ENCODE measurements at regions not wholly inside any gene's neighbourhood (a gene's known extent, or its start where the extent isn't known, plus 50 kb on each side); places are given as distances from the start of the nearest gene placed in this dataset.
A peak's percentile ranks its signal among the peaks of the same experiment; 100 is the strongest.
"Not testable (repeated sequence)": the region's sequence is repeated elsewhere in the genome, so short reads cannot be mapped to it uniquely, and the experiment has no call there.

DNA sequence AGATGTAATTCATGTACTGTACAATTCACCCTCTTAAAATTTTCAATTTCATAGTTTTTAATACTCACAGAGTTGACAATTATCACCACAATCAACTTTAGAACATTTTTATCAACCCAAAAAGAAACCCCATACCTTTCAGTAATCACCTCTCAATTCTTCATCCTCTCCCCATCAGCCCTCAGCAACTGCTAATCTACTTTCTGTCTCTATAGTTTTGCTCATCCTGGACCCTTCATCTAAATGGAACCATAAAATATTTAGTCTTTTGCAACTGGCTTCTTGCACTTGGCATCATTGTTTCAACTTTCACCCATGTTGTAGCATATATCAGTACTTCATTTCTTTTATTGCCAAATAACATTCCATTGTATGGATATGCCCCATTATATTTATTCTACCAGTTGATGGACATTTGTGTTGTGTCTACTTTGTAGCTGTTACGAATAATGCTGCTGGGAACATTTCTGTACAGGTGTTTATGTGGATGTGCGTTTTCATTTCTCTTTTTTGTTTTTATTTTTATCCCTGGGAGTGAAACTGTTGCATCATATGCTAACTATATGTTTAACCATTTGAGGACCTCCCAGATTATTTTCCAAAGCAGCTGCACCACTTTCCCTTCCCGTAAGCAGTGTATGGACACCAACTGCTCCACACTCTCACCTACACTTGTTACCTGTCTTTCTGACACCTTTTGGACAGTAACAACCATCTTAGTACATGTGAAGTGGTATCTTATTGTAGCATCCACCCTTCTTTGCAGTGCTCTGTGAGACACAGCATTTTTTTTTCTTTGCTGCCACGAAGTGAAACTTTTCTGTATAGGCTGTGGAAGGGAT, 65.4 kb upstream of the APBB1IP start:
- Histone ChIP-seq H3K9me3 (no peaks in the 10 kb centered on the region), H3K4me1 (no peaks in the 10 kb centered on the region), H3K27me3 (no peaks in the 10 kb centered on the region), H3K27ac (no peak overlapping the region), H3K36me3 (no peaks in the 10 kb centered on the region), H3K4me3 (no peak overlapping the region)
- intact Hi-C loops (cut with DNase I; ENCODE audit: low total_unique reads): no loop called here
- TF ChIP-seq, protein P1, sequence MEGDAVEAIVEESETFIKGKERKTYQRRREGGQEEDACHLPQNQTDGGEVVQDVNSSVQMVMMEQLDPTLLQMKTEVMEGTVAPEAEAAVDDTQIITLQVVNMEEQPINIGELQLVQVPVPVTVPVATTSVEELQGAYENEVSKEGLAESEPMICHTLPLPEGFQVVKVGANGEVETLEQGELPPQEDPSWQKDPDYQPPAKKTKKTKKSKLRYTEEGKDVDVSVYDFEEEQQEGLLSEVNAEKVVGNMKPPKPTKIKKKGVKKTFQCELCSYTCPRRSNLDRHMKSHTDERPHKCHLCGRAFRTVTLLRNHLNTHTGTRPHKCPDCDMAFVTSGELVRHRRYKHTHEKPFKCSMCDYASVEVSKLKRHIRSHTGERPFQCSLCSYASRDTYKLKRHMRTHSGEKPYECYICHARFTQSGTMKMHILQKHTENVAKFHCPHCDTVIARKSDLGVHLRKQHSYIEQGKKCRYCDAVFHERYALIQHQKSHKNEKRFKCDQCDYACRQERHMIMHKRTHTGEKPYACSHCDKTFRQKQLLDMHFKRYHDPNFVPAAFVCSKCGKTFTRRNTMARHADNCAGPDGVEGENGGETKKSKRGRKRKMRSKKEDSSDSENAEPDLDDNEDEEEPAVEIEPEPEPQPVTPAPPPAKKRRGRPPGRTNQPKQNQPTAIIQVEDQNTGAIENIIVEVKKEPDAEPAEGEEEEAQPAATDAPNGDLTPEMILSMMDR (IDR thresholded peaks at IDR 0.05 in 4 of 5, conservative IDR thresholded peaks at IDR 0.05 in 1 of 5): no peak
- TF ChIP-seq POLR2A (IDR thresholded peaks at IDR 0.05): no peak
- ATAC-seq (no peak), DNase-seq (no peak)
- in situ Hi-C loops (cut with MboI; ENCODE audit: low sequenced_read_pairs in 4 of 4): no loop called here

DNA sequence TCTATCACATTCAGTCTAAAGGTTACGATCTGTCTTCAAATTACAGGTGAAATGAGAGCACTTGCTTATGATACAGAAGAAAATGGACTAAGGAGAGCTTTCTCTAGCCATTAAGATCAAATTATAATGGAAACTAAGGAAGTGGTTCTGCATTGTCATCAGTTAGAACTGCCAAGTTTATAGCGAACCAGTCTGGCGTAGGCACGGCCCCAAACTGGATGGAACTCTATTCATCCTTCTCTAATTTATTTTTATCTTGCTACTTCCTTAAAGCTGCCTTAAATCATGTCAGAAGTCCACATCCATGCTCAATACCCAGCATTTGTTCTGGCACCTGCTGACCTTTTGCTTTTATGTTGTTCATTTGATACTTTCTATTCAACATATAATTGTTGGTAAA, 63.7 kb upstream of the APBB1IP start:
- ATAC-seq: no peak
- Histone ChIP-seq H3K27me3 (no peaks in the 10 kb centered on the region), H3K4me1 (no peaks in the 10 kb centered on the region), H3K4me3 (no peak overlapping the region), H3K9me3 (no peaks in the 10 kb centered on the region), H3K36me3 (no peaks in the 10 kb centered on the region), H3K27ac (no peak overlapping the region)
- TF ChIP-seq, protein P1 (IDR thresholded peaks at IDR 0.05 in 4 of 5, conservative IDR thresholded peaks at IDR 0.05 in 1 of 5): no peak
- no peak for TF ChIP-seq POLR2A (IDR thresholded peaks at IDR 0.05)
- intact Hi-C loops (cut with DNase I; ENCODE audit: low total_unique reads): no loop called here
- no peak for DNase-seq
- in situ Hi-C loops (cut with MboI; ENCODE audit: low sequenced_read_pairs in 4 of 4): no loop called here

DNA sequence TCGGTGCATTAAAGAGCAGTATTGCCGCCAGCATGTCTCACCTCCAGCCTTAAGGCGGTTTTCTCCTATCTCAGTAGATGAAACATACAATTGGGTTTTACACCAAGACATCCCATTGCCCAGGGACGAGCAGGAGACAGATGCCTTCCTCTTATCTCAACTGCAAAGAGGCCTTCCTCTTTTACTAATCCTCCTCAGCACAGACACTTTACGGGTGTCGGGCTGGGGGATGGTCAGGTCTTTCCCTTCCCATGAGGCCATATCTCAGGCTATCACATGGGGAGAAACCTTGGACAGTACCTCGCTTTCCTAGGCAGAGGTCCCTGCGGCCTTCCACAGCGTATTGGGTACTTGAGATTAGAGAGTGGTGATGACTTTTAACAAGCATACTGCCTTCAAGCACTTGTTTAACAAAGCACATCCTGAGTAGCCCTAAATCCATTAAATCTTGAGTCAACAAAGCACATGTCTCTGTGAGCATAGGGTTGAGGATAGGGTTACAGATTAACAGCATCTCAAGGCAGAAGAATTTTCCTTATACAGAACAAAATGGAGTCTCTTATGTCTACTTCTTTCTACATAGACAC, 60.8 kb upstream of the APBB1IP start:
- intact Hi-C loops (cut with DNase I; ENCODE audit: low total_unique reads); H3K4me1 ChIP-seq; DNase-seq; H3K36me3 ChIP-seq; ATAC-seq; H3K4me3 ChIP-seq; in situ Hi-C loops (cut with MboI; ENCODE audit: low sequenced_read_pairs in 4 of 4); H3K27ac ChIP-seq; H3K27me3 ChIP-seq; H3K9me3 ChIP-seq: not testable (repeated sequence)

GRCh38 chr10:26378861-26379294, 59.3 kb upstream of the APBB1IP start:
- Histone ChIP-seq H3K4me1 (no peaks in the 10 kb centered on the region), H3K27me3 (no peaks in the 10 kb centered on the region), H3K4me3 (no peak overlapping the region), H3K9me3 (no peaks in the 10 kb centered on the region), H3K36me3 (no peaks in the 10 kb centered on the region), H3K27ac (no peak overlapping the region)
- intact Hi-C loops (cut with DNase I; ENCODE audit: low total_unique reads): no loop called here
- DNase-seq: peak in 1 of 2 donors; percentile 35
- TF ChIP-seq, protein P1 (IDR thresholded peaks at IDR 0.05 in 4 of 5, conservative IDR thresholded peaks at IDR 0.05 in 1 of 5): no peak
- no peak for TF ChIP-seq POLR2A (IDR thresholded peaks at IDR 0.05)
- in situ Hi-C loops (cut with MboI; ENCODE audit: low sequenced_read_pairs in 4 of 4): no loop called here
- peak; percentile 36 for ATAC-seq

GRCh38 chr10:26380815-26381214, 57.3 kb upstream of the APBB1IP start:
- Histone ChIP-seq H3K27ac (no peak overlapping the region), H3K4me3 (no peak overlapping the region), H3K36me3 (no peaks in the 10 kb centered on the region), H3K9me3 (no peaks in the 10 kb centered on the region), H3K27me3 (no peaks in the 10 kb centered on the region), H3K4me1 (no peaks in the 10 kb centered on the region)
- intact Hi-C loops (cut with DNase I; ENCODE audit: low total_unique reads): no loop called here
- TF ChIP-seq POLR2A (IDR thresholded peaks at IDR 0.05): no peak
- TF ChIP-seq, protein P1 (IDR thresholded peaks at IDR 0.05 in 4 of 5, conservative IDR thresholded peaks at IDR 0.05 in 1 of 5): no peak
- ATAC-seq (no peak), DNase-seq (no peak)
- in situ Hi-C loops (cut with MboI; ENCODE audit: low sequenced_read_pairs in 4 of 4): no loop called here

Data from gastrocnemius medialis (tissue), 4 donors.